MCF 10A (cell line): ENCODE measurements at regions not wholly inside any gene's neighbourhood (a gene's known extent, or its start where the extent isn't known, plus 50 kb on each side); places are given as distances from the start of the nearest gene placed in this dataset.
A peak's percentile ranks its signal among the peaks of the same experiment; 100 is the strongest.

Source experiments
- BruUV-seq: library from RNA; stranded (reverse); fragments of 400-500 nt; replicated peaks from 2 replicates; lab custom pipeline; 2021; lab: Mats Ljungman, UMichigan
- CTCF ChIA-PET: fragments of 300-600 bp; sonication (Branson Sonifier 250); formaldehyde crosslinking; extraction: SDS; loops from one replicate; lab custom pipeline; 2021; ENCODE audit warnings: antibody characterized with exemption, inconsistent platforms; lab: Yijun Ruan, JAX
- POLR2A ChIA-PET: fragments of 300-600, 350-650 bp; sonication (Branson Sonifier 250); formaldehyde crosslinking; extraction: SDS; loops from one replicate; lab custom pipeline; 2020; ENCODE audit warnings: antibody characterized with exemption, inconsistent platforms; lab: Yijun Ruan, JAX
- DNase-seq: peaks from one replicate; pipeline ENCODE4 v3.0.0-alpha.2; 2018; ENCODE audit not compliant: unreplicated experiment
- H3K27ac Mint-ChIP-seq: one replicate; pipeline ENCODE4 v1.8.0; 2022; ENCODE audit warnings: mild to moderate bottlenecking, low read depth, mixed read lengths; ENCODE audit not compliant: unreplicated experiment
- H3K27me3 Mint-ChIP-seq: one replicate; pipeline ENCODE4 v1.8.0; 2022; ENCODE audit warnings: mixed read lengths; ENCODE audit not compliant: insufficient read depth, unreplicated experiment
- H3K36me3 Mint-ChIP-seq: one replicate; pipeline ENCODE4 v1.8.0; 2022; ENCODE audit warnings: mild to moderate bottlenecking, moderate library complexity, mixed read lengths; ENCODE audit not compliant: insufficient read depth, unreplicated experiment
- H3K4me1 Mint-ChIP-seq: one replicate; pipeline ENCODE4 v1.8.0; 2022; ENCODE audit warnings: mixed read lengths; ENCODE audit not compliant: insufficient read depth, unreplicated experiment
- H3K4me3 Mint-ChIP-seq: one replicate; pipeline ENCODE4 v1.8.0; 2022; ENCODE audit warnings: mild to moderate bottlenecking, moderate library complexity, mixed read lengths; ENCODE audit not compliant: unreplicated experiment
- H3K9me3 Mint-ChIP-seq: one replicate; pipeline ENCODE4 v1.8.0; 2022; ENCODE audit warnings: mixed read lengths; ENCODE audit not compliant: unreplicated experiment
- CTCF ChIP-seq: fragments of 200-600 bp; IDR thresholded peaks from one replicate; pipeline ENCODE4 v1.8.0; 2022; ENCODE audit warnings: antibody characterized with exemption, mild to moderate bottlenecking; ENCODE audit not compliant: unreplicated experiment
- intact Hi-C: fragments of 100-400 bp; cut with micrococcal nuclease; formaldehyde crosslinking; loops from 2 replicates; pipeline ENCODE4 v1.14.1; 2022

GRCh38 chr6:121506761-121507754 lies 71.6 kb downstream of the GJA1 start:
- Mint-ChIP-seq H3K9me3 (no peaks in the 10 kb centered on the region), H3K27ac (peak overlapping the region; percentile 78), H3K4me3 (no peak overlapping the region), H3K36me3 (no peaks in the 10 kb centered on the region), H3K4me1 (peaks cover 26% of the 10 kb centered on the region), H3K27me3 (no peaks in the 10 kb centered on the region)
- intact Hi-C loops, result no loop called here
- ChIA-PET POLR2A (interaction anchor here (0.6 to 2.1 kb wide), 6 partner anchors 11 to 91 kb away, joined by 3 to 6 read pairs (median 3); no protein-coding TSS in a partner anchor), CTCF (interaction anchor here (0.7 kb wide), 2 partner anchors 14 to 313 kb away, joined by 3 read pairs; no protein-coding TSS in a partner anchor)
- no TSS peak for BruUV-seq
- DNase-seq, result peak; percentile 28
- TF ChIP-seq CTCF, result no peak

GRCh38 chr6:121510568-121511177 lies 75.2 kb downstream of the GJA1 start:
- no peak for TF ChIP-seq CTCF
- no peaks in the 10 kb centered on the region for H3K27me3 Mint-ChIP-seq
- peaks cover 10% of the 10 kb centered on the region for H3K4me1 Mint-ChIP-seq
- intact Hi-C loops, result no loop called here
- no peak overlapping the region for H3K4me3 Mint-ChIP-seq
- no TSS peak for BruUV-seq
- H3K27ac Mint-ChIP-seq, result no peak overlapping the region
- ChIA-PET CTCF (interaction anchor here (1.7 kb wide), 1 partner anchor 11 kb away, joined by 3 read pairs; no protein-coding TSS in a partner anchor), POLR2A (interaction anchor here (1.2 kb wide), 1 partner anchor 29 kb away, joined by 3 read pairs; no protein-coding TSS in a partner anchor)
- H3K36me3 Mint-ChIP-seq, result no peaks in the 10 kb centered on the region
- no peak for DNase-seq
- H3K9me3 Mint-ChIP-seq, result no peaks in the 10 kb centered on the region

DNA sequence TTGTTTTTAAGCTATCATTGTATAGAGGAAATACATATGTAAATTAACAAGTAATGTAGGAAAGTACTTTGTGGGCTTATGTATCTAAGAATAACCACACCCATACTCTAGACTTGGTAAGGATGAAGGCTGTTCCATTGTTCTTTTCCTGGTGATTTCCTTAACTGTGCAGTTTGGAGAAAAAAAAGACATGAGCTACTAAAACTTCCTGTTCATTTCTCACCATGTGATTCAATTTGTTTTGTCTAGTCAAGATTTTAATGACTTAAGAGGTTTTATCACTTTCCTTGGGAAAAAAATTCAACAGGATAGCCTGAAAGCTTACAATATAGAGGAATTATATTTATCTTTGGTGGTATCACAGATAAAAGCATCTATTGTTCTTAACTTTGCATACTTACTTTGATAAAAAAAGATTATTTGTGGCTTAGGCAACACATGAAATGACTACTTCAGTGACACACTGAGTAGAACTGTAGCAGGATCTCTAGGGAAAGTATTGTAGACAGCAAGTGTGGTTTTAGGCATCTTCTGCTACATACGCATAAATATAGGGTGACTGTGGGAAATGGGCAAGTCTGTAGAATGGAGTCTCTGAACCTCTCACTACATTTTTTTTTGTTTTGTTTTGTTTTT lies 80.3 kb downstream of the GJA1 start:
- no peaks in the 10 kb centered on the region for H3K27me3 Mint-ChIP-seq
- H3K36me3 Mint-ChIP-seq, result no peaks in the 10 kb centered on the region
- CTCF ChIA-PET, result interaction anchor here (0.6 kb wide), 1 partner anchor 58 kb away, joined by 4 read pairs; no protein-coding TSS in a partner anchor
- H3K4me1 Mint-ChIP-seq, result peaks cover 2% of the 10 kb centered on the region
- no TSS peak for BruUV-seq
- H3K9me3 Mint-ChIP-seq, result no peaks in the 10 kb centered on the region
- TF ChIP-seq CTCF, result no peak
- DNase-seq, result no peak
- no peak overlapping the region for H3K27ac Mint-ChIP-seq
- intact Hi-C loops, result no loop called here
- POLR2A ChIA-PET, result interaction anchor here (0.6 kb wide), 1 partner anchor 231 kb away, joined by 3 read pairs; no protein-coding TSS in a partner anchor
- no peak overlapping the region for H3K4me3 Mint-ChIP-seq
